ENCODE measurements at regions not wholly inside any gene's neighbourhood (a gene's known extent, or its start where the extent isn't known, plus 50 kb on each side); places are given as distances from the start of the nearest gene placed in this dataset.

DNA sequence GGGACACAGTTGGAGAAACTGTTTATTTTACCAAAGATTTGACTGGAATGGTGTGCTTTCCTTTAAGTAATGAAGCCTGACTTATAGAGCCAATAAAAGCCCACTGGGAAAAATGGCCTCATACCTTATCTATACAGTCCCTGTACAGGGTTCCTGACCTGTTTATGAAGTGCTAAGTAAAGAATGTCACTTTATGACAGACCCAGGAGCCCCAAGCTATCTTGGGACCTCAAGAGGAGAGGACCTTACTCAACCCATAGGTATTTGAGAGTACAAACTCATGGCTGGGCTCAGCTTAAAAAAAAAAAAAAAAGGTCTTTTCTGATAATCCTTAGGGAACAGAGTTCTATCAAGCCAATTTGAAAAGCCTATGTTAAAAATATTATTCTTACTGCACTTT is 1389.3 kb downstream of the RAPGEF2 start:
- Histone ChIP-seq H4K5ac (ENCODE audit: insufficient read length, low read depth, low read length) (no peak overlapping the region), H3K4me2 (ENCODE audit: insufficient read depth in 1 of 2, low read depth in 2 of 2, low read length in 2 of 2) (no peak overlapping the region), H3K9ac (replicated peaks in 1 of 4; ENCODE audit: extremely low read depth in 1 of 4, low read depth in 3 of 4, low read length in 3 of 4) (no peak overlapping the region), H3K23me2 (ENCODE audit: low read depth, low read length) (no peaks in the 10 kb centered on the region; the same call in 1 of the 2 replicates), H2BK15ac (ENCODE audit: low read length) (no peak overlapping the region), H3K9me3 (ENCODE audit: insufficient read depth in 2 of 2, low read depth in 1 of 2, low read length in 1 of 2) (peaks cover 0 to 15% of the 10 kb centered on the region in 2 experiments; a peak in 2 of 4 replicates), H2AK5ac (ENCODE audit: low read depth, low read length) (no peak overlapping the region), H3K79me1 (ENCODE audit: low read depth, low read length) (no peaks in the 10 kb centered on the region), H3K79me2 (ENCODE audit: control insufficient read depth in 1 of 2, insufficient read depth in 2 of 2, low read length in 2 of 2) (no peaks in the 10 kb centered on the region), H3K4me3 (ENCODE audit: extremely low read depth in 1 of 4, insufficient read depth in 2 of 4, low read depth in 3 of 4, low read length in 4 of 4) (no peak overlapping the region), H2AFZ (ENCODE audit: low read length) (no peak overlapping the region), H2BK20ac (ENCODE audit: low read length) (no peak overlapping the region), H3K56ac (replicated peaks; ENCODE audit: insufficient read length, low read depth, low read length) (no peak overlapping the region), H2BK120ac (replicated peaks; ENCODE audit: low read depth, low read length) (no peak overlapping the region), H4K91ac (replicated peaks; ENCODE audit: insufficient read length, low read length) (no peak overlapping the region), H3K27me3 (replicated peaks in 1 of 4; ENCODE audit: control insufficient read depth in 3 of 4, extremely low read depth in 1 of 4, insufficient read depth in 3 of 4, low read length in 3 of 4) (no peaks in the 10 kb centered on the region), H4K20me1 (replicated peaks in 1 of 2; ENCODE audit: control insufficient read depth in 1 of 2, insufficient read depth in 2 of 2, low read length in 2 of 2) (no peaks in the 10 kb centered on the region), H3K36me3 (ENCODE audit: control insufficient read depth in 2 of 4, insufficient read depth in 4 of 4, low read length in 3 of 4) (no peaks in the 10 kb centered on the region; a peak in 3 of 8 replicates), H2BK5ac (ENCODE audit: low read depth, low read length) (no peak overlapping the region), H3K4me1 (replicated peaks in 1 of 4; ENCODE audit: control insufficient read depth in 3 of 4, insufficient read depth in 4 of 4, low read length in 3 of 4) (no peaks in the 10 kb centered on the region), H3K27ac (ENCODE audit: low read depth, low read length) (no peak overlapping the region), H2BK12ac (ENCODE audit: low read depth, low read length) (no peak overlapping the region), H3K18ac (ENCODE audit: extremely low read depth, low read length) (no peak overlapping the region), H3K23ac (ENCODE audit: insufficient read length) (no peak overlapping the region), H4K8ac (ENCODE audit: extremely low read depth, insufficient read depth, low read length) (no peak overlapping the region), H3K4ac (replicated peaks; ENCODE audit: insufficient read length, low read depth, low read length) (no peak overlapping the region), H3K14ac (ENCODE audit: insufficient read length) (no peak overlapping the region)
- CTCF ChIA-PET (ENCODE audit: partially characterized antibody), result interaction anchor here (0.6 to 0.7 kb wide), 2 partner anchors 12 to 1808 kb away, joined by 3 to 4 read pairs; no protein-coding TSS in a partner anchor
- POLR2A ChIA-PET (ENCODE audit: partially characterized antibody), result no interaction called here
- DNase-seq (ENCODE audit: low read depth in 1 of 2, low spot score in 2 of 2) (no peak), FAIRE-seq (no peak)
- TF ChIP-seq GABPA (IDR thresholded peaks at IDR 0.05; ENCODE audit: borderline replicate concordance, insufficient read depth, low read length) (no peak), EGR1 (IDR thresholded peaks at IDR 0.05; ENCODE audit: borderline replicate concordance, low read depth, low read length) (no peak), CBX8 (IDR thresholded peaks at IDR 0.05; ENCODE audit: borderline replicate concordance, low read depth, low read length) (no peak)

Data from H1 (cell line).